Astrocyte (in vitro differentiated cells and primary cell): ENCODE measurements at regions not wholly inside any gene's neighbourhood (a gene's known extent, or its start where the extent isn't known, plus 50 kb on each side); places are given as distances from the start of the nearest gene placed in this dataset.

Source experiments
- DNase-seq: peaks from one replicate; pipeline ENCODE4 v3.0.0-alpha.2; 2010; ENCODE audit warnings: low read depth
- FAIRE-seq: peaks from 2 replicates; lab custom pipeline; 2011; peaks lifted over from hg19 to GRCh38; lab: Jason Lieb, UNC
- H2AFZ ChIP-seq: 2 replicates; pipeline ENCODE4 v1.6.0; 2012; ENCODE audit warnings: low read depth, low read length, inconsistent platforms
- H3K27ac ChIP-seq: 2 replicates; pipeline ENCODE4 v1.5.1; 2011; ENCODE audit warnings: low read depth, low read length, inconsistent platforms
- H3K27me3 ChIP-seq: 2 replicates; pipeline ENCODE4 v1.6.0; 2011; ENCODE audit warnings: low read length, inconsistent platforms; ENCODE audit not compliant: insufficient read depth
- H3K36me3 ChIP-seq: 2 replicates; pipeline ENCODE4 v1.5.1; 2011; ENCODE audit warnings: low read length, inconsistent platforms; ENCODE audit not compliant: insufficient read depth
- H3K4me1 ChIP-seq: 2 replicates; pipeline ENCODE4 v1.5.1; 2011; ENCODE audit warnings: low read length, inconsistent platforms; ENCODE audit not compliant: insufficient read depth
- H3K4me2 ChIP-seq: 2 replicates; pipeline ENCODE4 v1.6.0; 2012; ENCODE audit warnings: low read length, inconsistent platforms
- H3K4me3 ChIP-seq: 2 replicates; pipeline ENCODE4 v1.5.1; 2011; ENCODE audit warnings: low read depth, mild to moderate bottlenecking, low read length, inconsistent platforms; ENCODE audit not compliant: insufficient read depth
- H3K79me2 ChIP-seq: 2 replicates; pipeline ENCODE4 v1.6.0; 2012; ENCODE audit warnings: mild to moderate bottlenecking, low read length, inconsistent platforms; ENCODE audit not compliant: insufficient read depth
- H3K9ac ChIP-seq: 2 replicates; pipeline ENCODE4 v1.6.0; 2012; ENCODE audit warnings: mild to moderate bottlenecking, low read length, inconsistent platforms
- H3K9me3 ChIP-seq: 2 replicates; pipeline ENCODE4 v1.5.1; 2012; ENCODE audit warnings: low read depth, mild to moderate bottlenecking, low read length, inconsistent platforms; ENCODE audit not compliant: insufficient read depth
- H4K20me1 ChIP-seq: 2 replicates; pipeline ENCODE4 v1.6.0; 2012; ENCODE audit warnings: low read length, inconsistent platforms; ENCODE audit not compliant: insufficient read depth
- H3K27ac Mint-ChIP-seq: one replicate; pipeline ENCODE4 v1.8.0; 2021; ENCODE audit warnings: mild to moderate bottlenecking, mixed read lengths; ENCODE audit not compliant: unreplicated experiment
- H3K27me3 Mint-ChIP-seq: one replicate; pipeline ENCODE4 v1.8.0; 2021; ENCODE audit warnings: low read depth, mixed read lengths; ENCODE audit not compliant: unreplicated experiment
- H3K36me3 Mint-ChIP-seq: one replicate; pipeline ENCODE4 v1.8.0; 2021; ENCODE audit warnings: low read depth, mixed read lengths; ENCODE audit not compliant: unreplicated experiment
- H3K4me1 Mint-ChIP-seq: one replicate; pipeline ENCODE4 v1.8.0; 2021; ENCODE audit warnings: low read depth, mixed read lengths; ENCODE audit not compliant: unreplicated experiment
- H3K4me3 Mint-ChIP-seq: one replicate; pipeline ENCODE4 v1.8.0; 2021; ENCODE audit warnings: mild to moderate bottlenecking, moderate library complexity, mixed read lengths; ENCODE audit not compliant: unreplicated experiment
- H3K9me3 Mint-ChIP-seq: one replicate; pipeline ENCODE4 v1.8.0; 2021; ENCODE audit warnings: mild to moderate bottlenecking, mixed read lengths; ENCODE audit not compliant: unreplicated experiment
- EZH2 ChIP-seq: IDR thresholded peaks from 2 replicates; pipeline ENCODE4 v1.6.1; 2012; ENCODE audit warnings: mild to moderate bottlenecking, low read length, inconsistent platforms; ENCODE audit not compliant: insufficient read depth
- TF ChIP-seq, protein P1 (sequence below): IDR thresholded peaks from 2 replicates; pipeline ENCODE4 v1.5.1; 2011; ENCODE audit warnings: low read depth, mild to moderate bottlenecking, inconsistent platforms, low read length, moderate library complexity; ENCODE audit not compliant: insufficient read depth

DNA sequence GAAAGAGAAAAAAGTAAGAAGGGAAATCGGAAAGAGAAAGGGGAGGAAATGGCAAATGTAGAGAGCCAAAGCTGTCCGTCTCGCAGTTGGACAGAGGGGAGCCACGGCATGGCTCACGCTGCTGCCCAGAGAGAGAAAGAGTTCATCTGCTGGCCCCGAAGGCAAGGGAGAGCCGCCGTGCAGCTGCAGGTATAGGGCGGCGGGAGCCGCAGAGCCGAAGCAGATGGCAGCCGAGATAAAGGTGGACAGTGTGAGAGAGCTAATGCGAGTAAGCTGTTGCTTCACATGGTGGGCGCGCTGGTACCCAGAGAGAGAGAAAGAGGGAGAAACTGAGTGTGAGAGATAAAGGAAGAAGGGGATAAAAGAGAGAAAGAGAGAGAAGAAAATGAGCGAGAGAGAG, 188.4 kb upstream of the PPP1R26 start:
- no peak overlapping the region for H3K4me3 Mint-ChIP-seq
- no peak for FAIRE-seq
- Histone ChIP-seq H3K4me1 (no peaks in the 10 kb centered on the region), H3K27ac (no peak overlapping the region), H3K4me3 (no peak overlapping the region), H3K9ac (no peak overlapping the region), H3K79me2 (no peaks in the 10 kb centered on the region), H3K27me3 (no peaks in the 10 kb centered on the region), H4K20me1 (no peaks in the 10 kb centered on the region), H3K36me3 (no peaks in the 10 kb centered on the region), H3K4me2 (no peak overlapping the region), H3K9me3 (no peaks in the 10 kb centered on the region), H2AFZ (no peak overlapping the region)
- H3K4me1 Mint-ChIP-seq, result no peaks in the 10 kb centered on the region
- no peak for TF ChIP-seq EZH2
- TF ChIP-seq, protein P1, sequence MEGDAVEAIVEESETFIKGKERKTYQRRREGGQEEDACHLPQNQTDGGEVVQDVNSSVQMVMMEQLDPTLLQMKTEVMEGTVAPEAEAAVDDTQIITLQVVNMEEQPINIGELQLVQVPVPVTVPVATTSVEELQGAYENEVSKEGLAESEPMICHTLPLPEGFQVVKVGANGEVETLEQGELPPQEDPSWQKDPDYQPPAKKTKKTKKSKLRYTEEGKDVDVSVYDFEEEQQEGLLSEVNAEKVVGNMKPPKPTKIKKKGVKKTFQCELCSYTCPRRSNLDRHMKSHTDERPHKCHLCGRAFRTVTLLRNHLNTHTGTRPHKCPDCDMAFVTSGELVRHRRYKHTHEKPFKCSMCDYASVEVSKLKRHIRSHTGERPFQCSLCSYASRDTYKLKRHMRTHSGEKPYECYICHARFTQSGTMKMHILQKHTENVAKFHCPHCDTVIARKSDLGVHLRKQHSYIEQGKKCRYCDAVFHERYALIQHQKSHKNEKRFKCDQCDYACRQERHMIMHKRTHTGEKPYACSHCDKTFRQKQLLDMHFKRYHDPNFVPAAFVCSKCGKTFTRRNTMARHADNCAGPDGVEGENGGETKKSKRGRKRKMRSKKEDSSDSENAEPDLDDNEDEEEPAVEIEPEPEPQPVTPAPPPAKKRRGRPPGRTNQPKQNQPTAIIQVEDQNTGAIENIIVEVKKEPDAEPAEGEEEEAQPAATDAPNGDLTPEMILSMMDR, result no peak
- no peak for DNase-seq
- peaks cover 2% of the 10 kb centered on the region for H3K9me3 Mint-ChIP-seq
- peaks cover 39% of the 10 kb centered on the region for H3K27me3 Mint-ChIP-seq
- H3K36me3 Mint-ChIP-seq, result peaks cover 2% of the 10 kb centered on the region
- no peak overlapping the region for H3K27ac Mint-ChIP-seq

DNA sequence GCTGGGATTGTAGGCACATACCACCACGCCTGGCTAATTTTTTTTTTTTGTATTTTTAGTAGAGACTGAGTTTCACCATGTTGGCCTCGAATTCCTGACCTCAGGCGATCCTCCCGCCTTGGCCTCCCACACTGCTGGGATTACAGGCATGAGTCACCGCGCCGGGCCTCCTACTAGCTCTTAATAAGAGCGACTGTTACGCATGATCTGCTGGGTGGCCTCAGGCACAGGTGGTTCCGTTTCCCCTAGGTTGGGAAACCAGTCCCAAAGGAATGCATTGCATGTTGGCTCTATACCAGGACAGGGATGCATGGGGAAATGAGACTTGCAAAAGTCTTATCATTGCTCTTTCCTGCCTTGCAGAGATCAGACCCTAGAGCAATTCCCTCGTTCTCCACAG, 184.7 kb upstream of the PPP1R26 start:
- H3K4me2 ChIP-seq, result no peak overlapping the region
- no peaks in the 10 kb centered on the region for H3K4me1 Mint-ChIP-seq
- no peak overlapping the region for H3K4me3 ChIP-seq
- peaks cover 53% of the 10 kb centered on the region for H3K27me3 Mint-ChIP-seq
- H3K4me1 ChIP-seq, result no peaks in the 10 kb centered on the region
- no peak overlapping the region for H3K27ac Mint-ChIP-seq
- TF ChIP-seq, protein P1, result no peak
- TF ChIP-seq EZH2, result no peak
- no peaks in the 10 kb centered on the region for H4K20me1 ChIP-seq
- H3K9me3 Mint-ChIP-seq, result peaks cover 2% of the 10 kb centered on the region
- no peaks in the 10 kb centered on the region for H3K27me3 ChIP-seq
- H3K27ac ChIP-seq, result no peak overlapping the region
- no peaks in the 10 kb centered on the region for H3K79me2 ChIP-seq
- H3K4me3 Mint-ChIP-seq, result no peak overlapping the region
- H3K36me3 Mint-ChIP-seq, result peaks cover 2% of the 10 kb centered on the region
- H2AFZ ChIP-seq, result no peak overlapping the region
- FAIRE-seq (no peak), DNase-seq (no peak)
- no peaks in the 10 kb centered on the region for H3K36me3 ChIP-seq
- H3K9ac ChIP-seq, result no peak overlapping the region
- no peaks in the 10 kb centered on the region for H3K9me3 ChIP-seq

DNA sequence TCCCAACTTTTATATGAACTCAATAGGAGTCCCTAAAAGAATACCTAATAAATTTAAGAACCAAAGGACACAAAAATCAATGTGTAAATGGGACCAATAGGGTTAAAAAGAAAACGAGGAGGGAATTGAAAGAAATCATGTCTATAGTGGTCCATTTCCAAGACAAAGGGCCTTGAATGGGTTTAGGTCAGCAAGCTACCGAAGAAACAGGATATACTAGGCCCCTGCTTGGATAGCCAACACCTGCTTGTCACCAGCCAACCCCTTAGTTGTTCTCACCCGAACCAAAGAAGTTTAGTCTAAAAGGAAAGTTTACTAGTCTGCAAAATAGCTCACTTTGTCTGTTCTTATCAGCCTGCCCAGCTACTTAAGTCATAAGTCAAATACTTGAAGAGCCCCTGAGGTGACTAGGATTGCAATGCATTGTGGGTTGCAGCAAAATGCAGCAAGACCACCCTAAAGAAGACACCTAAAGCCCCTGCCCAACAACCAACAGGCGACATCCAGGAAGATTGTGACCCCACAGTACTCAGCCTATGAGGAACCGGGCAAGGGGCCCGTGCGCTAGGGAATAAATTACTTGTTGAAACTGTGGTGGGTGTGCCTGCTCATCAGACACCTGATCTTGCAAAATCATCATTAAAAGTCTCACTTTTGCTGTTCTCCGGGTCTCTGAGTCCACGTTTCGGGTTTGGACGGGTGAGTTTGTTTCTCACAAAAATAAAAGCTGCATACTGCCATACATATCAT, 183.9 kb upstream of the PPP1R26 start:
- no peaks in the 10 kb centered on the region for H3K36me3 ChIP-seq
- Mint-ChIP-seq H3K4me3 (no peak overlapping the region), H3K36me3 (no peaks in the 10 kb centered on the region), H3K9me3 (no peaks in the 10 kb centered on the region), H3K27me3 (peaks cover 53% of the 10 kb centered on the region), H3K27ac (no peak overlapping the region), H3K4me1 (no peaks in the 10 kb centered on the region)
- no peak overlapping the region for H3K9ac ChIP-seq
- H3K4me2 ChIP-seq, result no peak overlapping the region
- no peaks in the 10 kb centered on the region for H4K20me1 ChIP-seq
- TF ChIP-seq, protein P1, result no peak
- TF ChIP-seq EZH2, result no peak
- no peak overlapping the region for H3K27ac ChIP-seq
- FAIRE-seq (no peak), DNase-seq (no peak)
- H3K79me2 ChIP-seq, result no peaks in the 10 kb centered on the region
- H3K4me1 ChIP-seq, result no peaks in the 10 kb centered on the region
- no peaks in the 10 kb centered on the region for H3K27me3 ChIP-seq
- H3K4me3 ChIP-seq, result no peak overlapping the region
- no peaks in the 10 kb centered on the region for H3K9me3 ChIP-seq
- H2AFZ ChIP-seq, result no peak overlapping the region
